ENCODE measurements at regions not wholly inside any gene's neighbourhood (a gene's known extent, or its start where the extent isn't known, plus 50 kb on each side); places are given as distances from the start of the nearest gene placed in this dataset.

- no peak for TF ChIP-seq CTCF (IDR thresholded peaks at IDR 0.05)
- no peak for TF ChIP-seq POLR2A (IDR thresholded peaks at IDR 0.05)
Measured at GRCh38 chr3:20575146-20575545, 389.1 kb upstream of the SGO1 start.

Data from tibial nerve (tissue), 3 donors.